NCI-H2107 treated with DMSO at 0.1 percent for 48 hours (cell line): ENCODE measurements at regions not wholly inside any gene's neighbourhood (a gene's known extent, or its start where the extent isn't known, plus 50 kb on each side); places are given as distances from the start of the nearest gene placed in this dataset.
"Not testable (repeated sequence)": the region's sequence is repeated elsewhere in the genome, so short reads cannot be mapped to it uniquely, and the experiment has no call there.

Experiments used
- DNase-seq: peaks from one replicate; lab custom pipeline; 2025; ENCODE audit not compliant: unreplicated experiment; lab: John Stamatoyannopoulos, UW

GRCh38 chr12:131620946-131621681 lies 89.8 kb upstream of the SFSWAP start:
- DNase-seq: no peak

DNA sequence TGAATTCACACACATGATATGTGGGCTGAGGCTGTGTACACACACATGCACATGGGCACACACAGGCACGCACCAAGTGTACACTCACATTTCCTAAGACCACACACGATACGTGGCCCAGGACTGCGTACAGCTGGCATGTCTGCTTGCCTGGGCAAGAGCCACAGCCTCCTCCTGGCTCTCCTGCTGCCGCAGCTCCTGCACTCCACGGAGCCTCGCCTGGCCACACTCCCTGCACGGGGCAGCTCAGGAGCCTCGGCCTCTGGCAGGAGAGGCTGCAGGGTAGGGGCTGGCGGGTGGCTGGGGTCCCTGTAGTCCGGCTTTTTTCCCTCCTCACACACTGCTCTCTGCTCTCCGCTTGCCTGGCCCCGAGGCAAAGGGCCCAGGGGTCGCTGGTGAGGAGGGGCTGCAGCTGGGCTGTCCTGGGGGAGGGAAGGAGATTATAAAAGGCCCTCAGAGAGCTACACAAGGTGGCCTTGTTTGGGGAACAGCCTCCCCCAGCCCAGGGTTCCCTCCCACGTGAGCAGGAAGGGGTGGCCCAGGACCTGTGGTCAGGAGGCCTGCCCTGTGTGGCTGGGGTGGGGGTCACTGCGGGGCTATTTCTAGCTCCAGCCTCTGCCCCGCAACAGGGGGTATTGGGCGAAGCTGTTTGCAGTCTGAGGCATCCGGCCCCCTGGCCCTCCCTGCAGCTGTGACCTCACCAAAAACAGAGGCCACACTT lies 89.0 kb upstream of the SFSWAP start:
- DNase-seq: no peak

DNA sequence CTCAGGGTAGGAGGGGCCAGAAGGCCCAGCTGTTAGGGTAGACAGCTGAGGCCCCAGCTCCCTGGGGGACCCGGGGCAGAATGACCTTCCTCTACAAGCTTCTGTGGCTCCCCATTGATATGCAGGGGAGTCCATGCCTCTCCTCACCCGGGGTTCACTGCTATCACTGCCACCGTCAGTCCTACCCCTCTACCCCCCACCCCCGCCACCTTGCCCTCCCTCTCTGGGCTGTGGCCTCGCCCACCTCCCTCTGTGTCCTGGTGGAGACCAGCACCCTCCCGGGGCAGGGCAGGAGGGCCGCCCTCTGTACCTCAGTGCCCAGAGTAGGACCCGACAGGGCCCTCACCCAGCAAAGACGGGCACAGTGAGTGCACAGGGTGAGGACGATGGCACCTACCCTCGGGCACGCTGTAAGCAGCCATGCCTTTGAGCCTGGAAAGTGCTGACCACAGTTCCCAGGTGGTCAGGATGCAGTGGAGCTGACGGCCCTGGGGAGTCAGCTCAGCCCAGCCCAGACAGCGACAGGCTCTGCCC lies 88.4 kb upstream of the SFSWAP start:
- no peak for DNase-seq

DNA sequence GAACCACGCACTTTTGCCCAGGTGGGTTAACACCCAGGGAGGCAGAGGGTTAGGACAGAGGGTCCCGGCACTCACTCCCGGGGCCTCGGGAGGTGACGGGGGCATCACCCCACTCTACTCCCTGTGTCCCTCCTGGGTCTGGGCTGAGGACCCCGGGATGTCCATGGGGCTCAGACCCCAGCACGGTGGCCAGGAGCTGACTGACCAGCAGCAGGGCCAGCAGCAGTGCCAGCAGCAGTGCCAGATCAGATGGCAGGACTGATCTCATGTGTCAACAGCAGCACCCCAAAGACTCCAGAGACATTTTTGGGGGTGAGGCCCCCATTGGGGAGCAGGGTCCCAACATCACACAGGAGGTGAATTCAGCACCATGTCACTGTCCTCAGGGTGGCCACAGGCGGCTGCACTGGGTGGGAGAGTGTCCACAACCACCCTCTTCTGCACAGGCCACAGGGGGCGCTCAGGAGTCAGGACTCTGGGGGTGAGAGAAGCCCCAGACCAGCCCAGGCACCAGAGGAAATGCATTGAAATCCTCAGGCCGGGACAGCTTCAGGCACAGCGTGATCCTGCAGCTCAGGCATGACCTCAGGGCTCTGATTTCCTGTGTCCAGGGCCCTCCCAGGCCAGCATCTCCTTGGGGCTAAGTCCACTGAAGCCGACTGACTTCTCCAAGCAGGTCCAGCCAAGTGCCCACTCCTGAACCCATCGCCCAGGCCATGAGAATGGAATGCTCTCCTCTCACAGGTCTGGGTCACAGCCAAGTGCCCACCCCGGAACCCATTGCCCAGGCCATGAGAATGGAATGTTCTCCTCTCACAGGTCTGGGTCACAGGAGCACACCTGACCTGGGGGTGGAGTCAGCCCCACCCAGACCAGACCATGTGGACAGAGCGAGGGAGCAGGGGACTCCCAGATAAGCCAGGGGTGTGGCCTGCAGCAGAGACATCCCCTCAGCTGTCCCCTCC lies 87.2 kb upstream of the SFSWAP start:
- DNase-seq: not testable (repeated sequence)

DNA sequence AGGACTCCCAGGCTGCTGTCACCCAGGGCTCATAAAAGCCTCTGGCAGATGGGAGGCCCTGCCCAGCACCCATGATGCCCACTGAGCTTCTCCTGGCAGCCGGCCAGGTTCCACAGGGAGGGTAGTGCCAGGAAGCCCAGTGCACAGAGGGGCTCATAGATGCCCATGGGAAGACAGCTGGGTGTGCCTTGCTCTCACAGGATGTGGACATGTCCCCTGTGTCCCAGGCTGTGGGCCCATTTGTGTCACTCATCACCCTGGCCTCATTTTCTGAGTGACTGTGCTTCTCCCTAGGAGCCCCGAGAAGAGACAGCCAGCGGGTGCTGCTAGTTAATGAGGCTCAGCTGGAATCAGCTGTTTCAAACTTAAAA lies 86.5 kb upstream of the SFSWAP start:
- not testable (repeated sequence) for DNase-seq

DNA sequence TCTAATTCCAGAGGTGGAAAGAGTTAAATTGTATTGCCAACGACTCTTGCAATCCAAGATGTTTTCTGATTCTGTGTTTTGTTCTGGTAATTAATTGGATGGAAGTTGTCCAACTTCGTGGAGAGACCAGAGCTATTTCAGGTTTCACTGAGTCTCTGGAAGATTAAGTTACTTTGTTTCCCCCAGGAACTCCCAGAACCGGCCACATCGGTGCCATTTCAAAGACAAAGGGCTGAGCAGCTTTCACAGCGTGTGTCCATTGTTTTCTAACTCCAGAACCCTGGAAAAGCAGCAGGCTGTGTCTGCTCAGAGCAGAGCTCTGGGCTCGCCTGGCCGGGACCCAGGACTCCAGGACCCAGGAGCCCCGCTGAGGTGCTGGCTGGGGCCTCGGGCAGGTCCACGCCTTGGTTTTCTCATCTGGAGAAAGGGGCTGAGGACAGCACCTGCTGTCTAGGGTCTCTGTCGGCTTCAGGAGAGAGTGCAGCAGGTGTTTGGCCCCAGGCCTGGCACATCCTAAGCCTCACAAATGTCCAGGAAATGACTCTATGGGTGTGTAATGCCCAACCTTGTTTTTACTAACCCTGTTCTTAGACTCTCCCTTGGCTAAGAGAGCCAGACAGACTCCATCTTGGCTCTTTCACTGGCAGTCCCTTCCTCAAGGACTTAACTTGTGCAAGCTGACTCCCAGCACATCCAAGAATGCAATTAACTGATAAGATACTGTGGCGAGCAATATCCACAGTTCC lies 86.0 kb upstream of the SFSWAP start:
- peak; percentile 13 for DNase-seq

DNA sequence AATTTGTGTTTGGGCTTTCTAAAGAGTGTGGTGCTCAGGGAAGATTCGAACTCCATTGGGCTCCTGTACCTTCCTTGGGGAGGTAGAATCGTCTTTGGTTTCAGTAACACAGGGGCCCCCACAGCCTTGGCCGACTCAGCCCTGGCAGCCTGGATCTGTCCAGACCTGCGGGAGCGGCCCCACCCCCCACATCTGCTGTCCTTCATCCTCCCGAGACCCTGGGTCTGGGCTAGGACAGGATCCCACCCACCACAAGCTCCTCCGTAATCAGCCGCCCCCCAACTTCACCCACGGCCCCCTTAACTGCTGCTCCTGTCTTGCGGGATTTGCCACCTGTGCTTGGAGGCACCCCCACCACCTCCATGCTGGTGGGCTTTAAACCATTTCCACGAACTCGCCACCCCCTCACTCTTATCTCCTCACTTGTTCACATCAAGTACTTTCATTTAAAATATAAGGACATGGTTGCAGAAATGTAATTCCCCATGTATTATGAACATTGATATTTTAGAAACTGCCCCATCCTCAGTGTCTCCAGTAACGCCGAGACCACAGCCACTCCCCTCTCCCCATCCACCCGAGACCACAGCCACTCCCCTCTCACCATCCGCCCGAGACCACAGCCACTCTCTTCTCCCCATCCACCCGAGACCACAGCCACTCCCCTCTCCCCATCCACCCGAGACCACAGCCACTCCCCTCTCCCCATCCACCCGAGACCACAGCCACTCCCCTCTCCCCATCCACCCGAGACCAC lies 84.7 kb upstream of the SFSWAP start:
- not testable (repeated sequence) for DNase-seq

- not testable (repeated sequence) for DNase-seq
These were observed 83.5 kb upstream of the SFSWAP start for GRCh38 chr12:131627151-131628022.

- DNase-seq: no peak
These were observed 82.7 kb upstream of the SFSWAP start for GRCh38 chr12:131628023-131628740.

- DNase-seq: no peak
These were observed 82.0 kb upstream of the SFSWAP start for GRCh38 chr12:131628766-131629448.

- DNase-seq: no peak
These were observed 79.7 kb upstream of the SFSWAP start for GRCh38 chr12:131631230-131631629.

DNA sequence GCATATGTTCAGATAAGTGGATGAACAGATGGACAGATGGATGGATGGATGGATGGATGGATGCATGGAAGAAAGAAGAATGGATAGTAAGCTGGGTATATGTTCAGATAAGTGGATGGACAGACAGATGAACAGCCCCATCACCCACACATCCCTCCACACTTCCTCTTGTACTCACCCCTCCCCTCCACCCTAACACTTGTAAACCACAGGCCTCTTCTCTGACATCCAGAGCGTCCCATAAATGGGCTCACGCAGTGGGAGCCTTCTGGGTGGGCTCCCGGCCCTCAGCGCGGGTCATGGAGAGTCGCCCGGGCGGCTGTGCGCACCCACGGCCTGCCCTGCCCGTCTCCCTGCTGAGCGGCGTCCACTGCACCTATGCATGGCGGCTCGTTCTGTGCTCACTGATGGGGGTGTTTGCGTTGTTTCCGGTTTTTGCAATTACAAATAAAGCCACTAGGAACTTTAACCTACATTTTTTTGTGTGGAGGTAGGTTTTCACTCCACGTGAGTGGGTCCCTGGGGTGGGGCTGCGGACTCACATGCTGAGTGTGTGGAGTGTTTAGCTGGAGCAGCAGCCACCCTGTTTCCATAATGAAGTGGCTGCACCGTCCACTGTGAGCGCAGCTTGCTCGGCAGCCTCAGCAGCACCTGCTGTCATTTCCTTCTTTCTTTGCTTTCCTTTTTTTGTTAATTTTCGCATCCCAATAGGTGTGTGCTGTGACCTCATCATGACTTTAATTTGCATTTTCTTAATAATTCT lies 78.8 kb upstream of the SFSWAP start:
- DNase-seq: not testable (repeated sequence)

- DNase-seq: not testable (repeated sequence)
These were observed 78.3 kb upstream of the SFSWAP start for GRCh38 chr12:131632652-131633023.

DNA sequence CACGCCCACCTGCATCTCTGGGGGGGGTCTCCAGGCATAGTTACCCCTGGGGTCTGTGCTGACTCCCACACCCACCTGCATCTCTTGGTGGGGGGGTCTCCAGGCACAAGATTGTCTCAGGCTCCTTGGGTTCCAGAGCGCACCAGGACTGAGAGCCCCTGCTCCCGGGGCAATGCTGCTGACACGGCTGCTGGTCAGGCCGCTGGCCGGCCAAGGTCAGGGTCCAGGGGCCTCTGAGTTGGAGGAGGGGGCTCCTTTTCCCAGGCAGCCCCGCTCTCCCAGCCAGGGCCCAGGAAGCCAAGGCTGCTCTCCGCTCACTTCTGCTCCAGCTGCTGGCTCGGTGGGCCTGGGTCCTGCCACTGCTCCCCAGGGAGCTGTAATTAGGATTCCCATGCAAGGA lies 77.3 kb upstream of the SFSWAP start:
- not testable (repeated sequence) for DNase-seq

- no peak for DNase-seq
These were observed 76.9 kb upstream of the SFSWAP start for GRCh38 chr12:131634037-131634436.

DNA sequence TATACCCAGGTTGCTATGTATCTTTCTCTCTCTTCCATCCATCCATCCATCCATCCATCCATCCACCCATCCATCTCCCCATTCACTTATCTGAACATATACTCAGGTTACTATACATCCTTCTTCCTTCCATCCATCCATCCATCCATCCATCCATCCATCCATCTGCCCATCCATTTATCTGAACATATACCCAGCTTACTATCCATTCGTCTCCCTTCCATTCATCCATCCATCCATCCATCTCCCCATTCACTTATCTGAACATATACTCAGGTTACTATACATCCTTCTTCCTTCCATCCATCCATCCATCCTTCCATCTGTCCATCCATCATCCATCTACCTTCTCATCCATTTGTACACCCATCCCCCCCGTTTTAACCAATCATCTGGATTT lies 75.9 kb upstream of the SFSWAP start:
- not testable (repeated sequence) for DNase-seq
